Endothelial cell (in vitro differentiated cells): ENCODE measurements at regions not wholly inside any gene's neighbourhood (a gene's known extent, or its start where the extent isn't known, plus 50 kb on each side); places are given as distances from the start of the nearest gene placed in this dataset.

Experiments
- DNase-seq: peaks from one replicate; pipeline ENCODE4 v3.0.0; 2021; ENCODE audit warnings: low spot score
- H3K27ac Mint-ChIP-seq: one replicate; pipeline ENCODE4 v1.8.0; 2021; ENCODE audit warnings: mixed read lengths, inconsistent platforms; ENCODE audit not compliant: unreplicated experiment
- H3K27me3 Mint-ChIP-seq: one replicate; pipeline ENCODE4 v1.8.0; 2021; ENCODE audit warnings: mild to moderate bottlenecking, moderate library complexity, mixed read lengths, inconsistent platforms; ENCODE audit not compliant: unreplicated experiment
- H3K36me3 Mint-ChIP-seq: one replicate; pipeline ENCODE4 v1.8.0; 2021; ENCODE audit warnings: mild to moderate bottlenecking, low read depth, mixed read lengths, inconsistent platforms; ENCODE audit not compliant: unreplicated experiment
- H3K4me1 Mint-ChIP-seq: one replicate; pipeline ENCODE4 v1.8.0; 2021; ENCODE audit warnings: mild to moderate bottlenecking, mixed read lengths, inconsistent platforms; ENCODE audit not compliant: unreplicated experiment
- H3K4me3 Mint-ChIP-seq: one replicate; pipeline ENCODE4 v1.8.0; 2021; ENCODE audit warnings: mild to moderate bottlenecking, mixed read lengths, inconsistent platforms; ENCODE audit not compliant: unreplicated experiment
- H3K9me3 Mint-ChIP-seq: one replicate; pipeline ENCODE4 v1.8.0; 2021; ENCODE audit warnings: mixed read lengths, inconsistent platforms; ENCODE audit not compliant: unreplicated experiment
- CTCF ChIP-seq: fragments of 200-600 bp; sonication (generic); IDR thresholded peaks from one replicate; pipeline ENCODE4 v1.5.0; 2021; ENCODE audit warnings: antibody characterized with exemption; ENCODE audit not compliant: unreplicated experiment

GRCh38 chr13:81203783-81204182 is 862.9 kb upstream of the SPRY2 start:
- H3K27ac Mint-ChIP-seq: no peak overlapping the region
- no peaks in the 10 kb centered on the region for H3K9me3 Mint-ChIP-seq
- no peaks in the 10 kb centered on the region for H3K27me3 Mint-ChIP-seq
- DNase-seq: no peak
- no peaks in the 10 kb centered on the region for H3K4me1 Mint-ChIP-seq
- H3K4me3 Mint-ChIP-seq: no peak overlapping the region
- H3K36me3 Mint-ChIP-seq: no peaks in the 10 kb centered on the region
- no peak for TF ChIP-seq CTCF

- no peak overlapping the region for H3K27ac Mint-ChIP-seq
- H3K4me3 Mint-ChIP-seq: no peak overlapping the region
- no peak for DNase-seq
- no peaks in the 10 kb centered on the region for H3K36me3 Mint-ChIP-seq
- H3K27me3 Mint-ChIP-seq: no peaks in the 10 kb centered on the region
- H3K9me3 Mint-ChIP-seq: no peaks in the 10 kb centered on the region
- no peak for TF ChIP-seq CTCF
- no peaks in the 10 kb centered on the region for H3K4me1 Mint-ChIP-seq
These were observed 859.0 kb upstream of the SPRY2 start for GRCh38 chr13:81199956-81200355.

GRCh38 chr13:81197966-81198365 is 857.0 kb upstream of the SPRY2 start:
- H3K36me3 Mint-ChIP-seq: no peaks in the 10 kb centered on the region
- no peaks in the 10 kb centered on the region for H3K27me3 Mint-ChIP-seq
- H3K27ac Mint-ChIP-seq: no peak overlapping the region
- no peak for TF ChIP-seq CTCF
- DNase-seq: no peak
- no peaks in the 10 kb centered on the region for H3K9me3 Mint-ChIP-seq
- H3K4me3 Mint-ChIP-seq: no peak overlapping the region
- no peaks in the 10 kb centered on the region for H3K4me1 Mint-ChIP-seq

- H3K27ac Mint-ChIP-seq: no peak overlapping the region
These were observed 856.6 kb upstream of the SPRY2 start for GRCh38 chr13:81197483-81197882.

GRCh38 chr13:81194362-81194761 is 853.4 kb upstream of the SPRY2 start:
- TF ChIP-seq CTCF: no peak
- Mint-ChIP-seq H3K4me3 (no peak overlapping the region), H3K27me3 (no peaks in the 10 kb centered on the region), H3K27ac (no peak overlapping the region), H3K9me3 (no peaks in the 10 kb centered on the region), H3K36me3 (no peaks in the 10 kb centered on the region), H3K4me1 (no peaks in the 10 kb centered on the region)
- DNase-seq: no peak

More at GRCh38 chr13:81197483-81197882, 856.6 kb upstream of the SPRY2 start:
- H3K36me3 Mint-ChIP-seq: no peaks in the 10 kb centered on the region
- no peaks in the 10 kb centered on the region for H3K9me3 Mint-ChIP-seq
- H3K27me3 Mint-ChIP-seq: no peaks in the 10 kb centered on the region
- no peak for DNase-seq
- TF ChIP-seq CTCF: no peak
- H3K4me1 Mint-ChIP-seq: no peaks in the 10 kb centered on the region
- H3K4me3 Mint-ChIP-seq: no peak overlapping the region
